ENCODE measurements at regions not wholly inside any gene's neighbourhood (a gene's known extent, or its start where the extent isn't known, plus 50 kb on each side); places are given as distances from the start of the nearest gene placed in this dataset.
A peak's percentile ranks its signal among the peaks of the same experiment; 100 is the strongest.

DNA sequence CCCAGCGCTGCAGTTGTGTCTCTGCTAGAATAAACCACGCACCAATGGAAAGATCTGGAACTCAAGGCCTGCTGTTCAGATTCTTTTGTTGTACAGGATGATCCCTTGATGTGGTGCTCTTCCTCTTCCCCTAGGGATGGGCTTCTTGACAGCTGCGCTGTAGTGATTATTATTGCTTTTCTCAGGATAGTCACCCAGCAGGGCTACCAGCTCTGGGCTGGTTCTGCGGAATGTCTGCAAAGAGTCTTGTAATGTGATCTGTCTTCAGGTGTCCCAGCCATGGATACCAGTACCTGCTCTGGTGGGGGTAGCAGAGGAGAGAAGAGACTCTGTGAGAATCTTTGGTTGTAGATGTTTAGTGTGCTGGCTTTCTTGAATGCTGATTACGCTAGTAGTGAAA is 974.2 kb downstream of the NSUN3 start:
- DNase-seq, result no peak

DNA sequence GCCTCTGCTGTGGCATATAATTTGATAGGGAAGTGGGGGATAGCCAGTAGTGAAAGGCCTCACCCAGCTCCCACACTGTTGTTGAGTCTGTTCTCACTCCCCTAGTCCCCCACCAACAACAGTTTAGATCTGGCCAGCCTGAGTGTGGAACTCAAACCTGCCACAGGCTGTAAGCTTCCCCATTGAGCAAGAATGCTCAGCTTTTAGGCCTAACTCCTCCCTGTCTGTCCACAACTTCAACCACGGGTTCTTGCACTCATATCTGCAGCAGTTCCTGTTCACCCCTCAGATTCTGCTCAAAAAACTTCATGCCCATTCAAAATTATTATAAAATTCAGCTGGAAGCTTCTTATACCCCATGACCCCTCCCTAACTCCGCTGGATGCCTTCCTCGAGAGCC is 975.1 kb downstream of the NSUN3 start:
- DNase-seq, result no peak

DNA sequence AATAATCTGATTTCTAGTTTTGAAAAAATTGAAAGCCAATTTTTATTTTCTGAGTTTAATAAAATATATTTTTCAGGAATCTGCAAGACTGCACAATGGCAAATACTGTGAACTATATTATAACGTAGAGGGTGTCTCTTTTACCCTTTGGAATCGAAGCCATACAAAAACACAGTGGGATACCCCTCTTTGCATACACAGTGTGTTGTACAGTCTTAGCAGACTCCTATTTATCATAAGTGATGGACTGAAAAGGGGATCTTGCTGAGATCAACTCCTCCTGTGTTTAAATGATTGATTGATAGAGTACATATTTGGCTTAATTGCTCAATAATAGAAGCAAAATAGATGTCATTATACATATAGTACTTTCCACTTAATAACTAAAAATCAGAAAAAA is 981.2 kb downstream of the NSUN3 start:
- no peak for DNase-seq

DNA sequence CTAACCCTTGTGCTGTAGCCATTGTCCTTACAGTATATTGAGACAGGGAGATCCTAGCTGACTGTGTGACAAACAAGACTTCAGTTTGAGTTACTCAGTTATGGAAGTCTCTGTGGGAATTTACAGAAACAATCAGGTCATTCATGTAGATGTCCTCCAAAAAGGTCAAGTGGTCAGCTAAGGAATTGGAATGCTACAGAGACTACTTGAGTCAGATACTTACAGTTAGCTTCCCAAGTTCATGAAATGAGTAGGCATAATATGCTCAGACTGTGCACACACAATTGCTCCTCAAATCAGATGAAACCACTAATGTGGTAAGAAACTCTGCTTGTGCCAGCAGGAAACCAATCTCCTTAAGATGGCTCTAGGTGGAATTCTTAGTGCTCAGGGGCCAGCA is 985.7 kb downstream of the NSUN3 start:
- DNase-seq, result no peak

DNA sequence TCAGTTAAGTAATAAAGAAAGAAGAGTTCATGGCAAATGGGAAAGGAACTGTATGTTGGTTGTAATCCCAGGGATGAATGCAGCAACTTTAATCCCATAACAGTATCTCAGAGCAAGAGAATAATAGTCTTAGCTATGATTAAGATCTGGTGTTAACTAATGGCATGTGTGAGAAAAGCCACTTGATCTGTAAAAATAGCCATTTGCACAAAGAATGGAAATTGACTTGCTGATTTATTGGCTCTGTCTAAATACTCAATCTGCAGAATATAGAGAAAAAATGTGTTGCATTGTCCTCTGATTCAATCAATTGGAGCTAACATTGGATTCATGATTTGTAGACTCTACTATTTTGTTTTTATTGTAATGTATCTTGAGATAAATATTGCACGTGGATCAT is 987.0 kb downstream of the NSUN3 start:
- DNase-seq, result no peak

DNA sequence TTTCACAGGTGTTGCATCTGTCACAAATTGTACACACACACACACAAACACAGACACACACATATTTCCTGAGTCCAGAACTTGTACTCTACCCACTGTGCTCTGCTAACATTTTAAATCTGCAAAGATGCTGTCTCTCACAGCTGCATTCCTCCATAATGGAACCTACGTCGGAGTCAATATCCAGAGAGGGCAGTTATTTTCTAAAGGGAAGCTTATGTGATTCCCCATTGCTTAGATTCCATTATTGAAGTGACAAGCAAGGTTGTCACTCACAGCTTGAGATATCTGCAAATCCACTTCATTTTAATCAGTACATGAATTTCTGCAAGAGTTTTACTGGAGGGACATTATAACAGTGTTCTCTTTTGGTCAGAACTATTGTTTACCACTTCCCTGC is 992.4 kb downstream of the NSUN3 start:
- DNase-seq, result no peak

DNA sequence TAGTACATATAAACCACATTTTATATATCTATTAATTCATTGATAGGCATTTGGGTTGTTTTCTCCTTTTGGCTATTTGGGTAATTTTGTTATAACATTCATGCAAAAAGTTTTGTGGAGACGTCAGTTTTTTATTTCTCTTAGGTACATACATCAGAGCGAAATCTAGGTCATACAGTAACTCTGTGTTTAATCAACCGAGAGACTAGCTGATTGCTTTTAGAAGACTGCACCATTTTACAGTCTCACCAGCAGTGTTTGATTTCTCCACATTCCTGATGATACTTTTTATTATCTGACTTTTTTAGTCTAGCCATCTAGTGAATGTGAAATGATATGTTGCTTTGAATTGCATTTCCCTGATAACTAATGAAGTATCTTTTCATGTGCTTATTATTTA is 1019.3 kb downstream of the NSUN3 start:
- DNase-seq, result no peak

DNA sequence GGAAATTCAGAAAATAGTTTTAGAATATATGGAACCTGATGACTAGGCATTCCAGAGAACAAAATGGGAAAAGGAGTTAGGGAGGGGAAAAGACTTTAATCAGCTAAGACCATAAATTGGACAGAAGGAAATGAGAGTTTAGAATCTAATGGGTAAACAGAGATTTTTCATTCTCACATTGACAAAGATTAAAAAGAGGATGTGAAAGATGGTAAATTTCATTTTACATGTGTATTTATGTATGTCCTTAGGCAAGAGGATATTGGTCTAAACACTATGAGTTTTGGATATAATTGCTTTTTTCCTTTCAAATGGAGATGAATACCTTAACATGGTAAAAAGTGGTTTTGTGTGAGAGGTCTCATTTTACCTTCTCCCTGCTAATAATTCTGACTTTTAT is 1021.9 kb downstream of the NSUN3 start:
- DNase-seq, result no peak

DNA sequence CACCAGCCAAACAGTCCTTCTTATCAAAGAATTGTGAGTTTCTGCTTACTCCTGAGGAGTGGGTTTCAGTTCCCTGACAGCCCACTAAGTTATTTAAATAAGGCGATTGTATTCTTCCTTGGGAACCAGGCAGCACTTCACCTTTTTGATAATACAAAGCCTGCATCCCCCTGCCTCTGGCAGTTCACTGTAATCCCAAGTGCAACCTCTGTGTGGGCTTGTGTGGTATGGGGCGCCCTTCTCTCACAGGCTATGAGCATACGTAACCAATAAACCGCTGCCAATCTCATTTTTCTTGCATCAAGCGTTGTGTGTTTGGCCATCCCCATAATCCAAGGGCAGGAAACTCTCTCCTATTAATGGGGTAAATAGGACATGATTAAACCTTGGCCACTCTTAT is 1025.6 kb downstream of the NSUN3 start:
- DNase-seq, result no peak

DNA sequence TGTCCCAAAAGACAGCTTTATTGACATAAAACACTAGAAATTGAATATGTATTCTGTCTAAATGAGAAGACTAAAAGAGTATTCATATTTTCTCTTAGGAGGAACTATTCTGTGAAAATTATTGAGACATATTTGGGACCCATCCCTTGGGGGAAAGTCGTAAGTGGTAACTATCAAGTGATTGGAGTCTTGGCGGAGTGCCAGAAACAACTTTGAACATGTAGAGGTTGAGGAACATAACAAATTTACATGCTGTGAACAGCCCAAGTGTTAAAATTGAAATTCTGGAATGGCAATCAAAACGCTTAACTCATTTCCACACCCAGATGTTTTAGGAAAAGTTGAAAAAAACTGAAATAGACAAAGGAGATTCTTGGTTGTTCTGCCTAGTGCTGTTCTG is 1034.6 kb downstream of the NSUN3 start:
- peak; percentile 1 for DNase-seq

DNA sequence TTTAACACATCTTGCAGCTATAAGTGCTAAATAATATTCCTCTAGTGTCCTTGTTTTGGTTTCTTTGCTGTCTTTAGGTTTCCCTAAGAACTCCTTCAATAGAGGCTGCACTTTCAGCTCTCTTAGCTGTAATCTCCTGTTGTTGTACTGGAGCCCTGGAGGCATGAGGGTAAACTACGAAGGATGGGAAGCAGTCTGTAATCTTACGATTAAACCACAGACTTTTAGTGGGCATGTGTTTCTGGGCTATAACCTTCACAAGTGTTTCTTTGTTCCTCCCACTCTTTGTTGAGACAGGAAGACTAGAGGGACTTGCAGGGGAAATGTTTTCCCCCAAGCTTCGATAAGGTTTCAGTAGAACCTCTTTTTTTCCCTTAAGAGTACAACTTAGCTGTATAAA is 1058.1 kb downstream of the NSUN3 start:
- no peak for DNase-seq

DNA sequence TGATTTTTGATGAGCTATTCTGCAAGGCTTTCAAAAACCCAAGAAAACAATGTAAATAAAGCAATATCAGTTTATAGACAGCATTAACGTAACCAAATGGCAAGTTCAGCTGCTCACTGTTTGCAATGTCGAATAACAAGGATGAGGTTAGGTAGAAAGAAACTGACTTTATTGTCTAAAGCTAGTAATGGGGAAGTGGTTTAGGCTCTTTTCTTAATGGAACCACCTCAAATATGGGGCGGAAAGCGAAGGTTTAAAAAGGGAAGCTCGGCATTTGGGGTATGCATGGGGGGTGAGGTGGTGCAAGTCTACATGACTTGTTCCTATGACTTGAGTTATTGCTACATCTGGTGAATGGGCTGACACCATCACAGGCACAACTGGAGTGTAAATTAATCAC is 1060.2 kb downstream of the NSUN3 start:
- no peak for DNase-seq

DNA sequence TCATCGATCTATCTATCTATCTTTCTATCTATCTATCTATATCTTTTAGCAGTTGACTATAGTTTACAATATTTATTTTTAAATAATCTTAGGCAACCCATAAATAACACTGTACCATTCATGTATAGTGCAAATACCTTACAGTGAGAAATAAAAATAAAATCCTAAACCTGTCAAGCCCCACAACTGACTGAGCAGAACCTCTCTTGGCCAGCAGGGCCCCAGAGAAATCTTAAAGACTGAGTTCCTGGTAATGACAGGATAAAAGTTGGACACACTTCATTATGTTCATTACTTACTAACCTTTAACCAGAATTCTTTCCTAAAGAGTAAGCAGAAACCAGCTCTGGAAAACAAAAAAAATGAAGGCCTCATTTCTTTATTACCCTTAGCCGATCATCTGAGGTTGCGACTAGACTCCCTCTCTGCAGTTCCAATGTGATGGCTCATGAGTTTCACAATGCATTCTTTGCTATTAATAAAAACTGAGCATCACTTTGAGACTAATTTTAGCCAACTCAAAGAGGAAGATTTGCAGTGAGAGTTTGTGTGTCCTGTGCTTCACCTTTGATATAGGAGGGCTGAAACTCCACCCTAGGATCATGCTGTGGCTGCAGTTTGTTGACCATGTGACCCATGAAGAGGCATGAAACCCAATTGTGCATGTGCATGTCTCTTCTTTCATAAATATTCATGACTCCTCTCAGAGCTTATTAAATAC is 1072.0 kb downstream of the NSUN3 start:
- DNase-seq, result no peak

DNA sequence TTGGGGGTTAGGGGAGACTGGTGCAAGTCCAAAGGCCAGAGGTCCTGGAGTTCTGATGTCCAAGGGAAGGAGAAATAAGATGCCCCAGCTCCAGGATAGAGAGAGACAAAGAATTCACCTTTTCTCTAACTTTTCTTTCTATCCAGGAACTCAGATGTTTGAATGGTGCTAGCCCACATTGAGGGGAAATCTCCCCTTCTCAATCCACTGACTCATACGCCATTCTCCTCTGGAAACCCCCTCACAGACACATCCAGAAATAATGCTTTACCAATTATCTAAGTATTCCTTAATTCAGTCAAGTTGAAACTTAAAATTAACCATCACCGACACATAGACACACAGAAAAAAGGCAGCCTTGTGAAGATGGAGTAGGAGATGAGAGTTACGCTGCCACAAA is 1085.2 kb downstream of the NSUN3 start:
- DNase-seq, result no peak

DNA sequence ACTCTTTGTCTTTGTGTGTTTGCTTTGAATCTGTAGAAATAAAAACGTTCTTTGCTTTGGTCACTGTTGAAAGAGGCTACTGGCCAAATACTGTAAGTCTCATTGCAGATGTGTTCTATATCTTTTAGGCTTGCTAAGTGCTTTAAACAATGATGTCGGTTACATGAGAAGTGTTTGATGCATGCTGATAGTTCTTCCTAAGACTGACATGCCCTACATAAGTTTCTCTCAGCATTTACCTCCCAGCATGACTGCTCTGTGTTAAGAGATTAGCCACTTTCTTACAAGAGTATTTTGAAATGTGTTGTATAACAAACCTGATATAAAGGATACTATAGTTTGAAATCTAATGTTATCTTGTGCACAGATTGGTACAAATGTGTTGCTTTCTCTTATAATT is 1088.7 kb downstream of the NSUN3 start:
- no peak for DNase-seq

DNA sequence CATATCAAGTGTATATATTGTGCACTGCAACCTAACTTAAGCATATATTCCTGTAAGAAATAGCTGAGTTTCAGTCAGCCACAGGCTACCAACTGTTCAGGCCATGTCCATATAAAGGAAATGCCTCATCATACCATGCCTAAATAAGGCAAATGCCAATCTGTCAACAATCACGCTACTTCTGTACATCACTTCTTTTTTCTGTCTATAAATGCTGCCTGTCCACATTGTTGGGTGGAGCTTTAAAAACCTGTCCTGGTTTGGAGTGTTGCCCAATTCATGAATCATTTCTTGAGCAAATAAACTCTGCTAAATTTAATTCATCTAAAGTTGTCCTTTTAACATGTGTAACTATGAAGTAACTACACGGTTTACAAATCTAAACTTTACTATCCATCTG is 1091.9 kb downstream of the NSUN3 start:
- no peak for DNase-seq

DNA sequence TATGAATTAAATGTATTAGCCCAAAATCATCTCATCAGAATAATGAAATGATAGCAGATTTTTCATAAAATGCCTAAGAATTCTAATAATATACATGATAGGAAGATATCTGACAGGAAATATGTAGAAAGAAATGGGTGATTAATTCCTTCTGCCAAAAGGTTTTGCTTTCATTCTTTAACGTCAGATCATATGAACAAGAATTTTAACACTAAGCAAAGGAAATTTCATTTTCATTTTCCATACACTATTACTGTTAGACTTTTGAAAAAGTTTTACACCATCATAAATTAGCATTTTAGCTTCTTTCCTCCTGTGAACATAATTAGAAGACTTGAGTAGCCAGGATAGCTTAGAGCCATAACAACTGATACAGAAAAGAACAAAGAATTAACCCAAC is 1099.9 kb downstream of the NSUN3 start:
- DNase-seq, result no peak

DNA sequence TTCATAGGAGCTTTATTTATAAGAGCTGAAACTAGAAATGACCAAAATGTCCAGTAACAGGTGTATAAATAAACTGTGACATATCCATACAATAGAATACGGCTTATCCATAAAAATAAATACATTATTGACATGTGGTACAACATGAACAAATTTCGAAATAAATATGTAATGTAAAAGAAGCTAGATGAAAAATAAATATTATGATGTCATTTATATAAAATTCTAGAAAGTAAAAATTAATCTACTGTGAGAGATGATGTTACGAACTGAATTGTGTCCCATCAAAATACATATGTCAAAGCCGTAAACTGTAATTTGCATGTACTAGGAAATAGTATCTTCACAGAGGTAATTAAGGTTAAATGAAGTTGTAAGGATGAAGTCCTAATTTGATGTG is 1104.9 kb downstream of the NSUN3 start:
- no peak for DNase-seq

DNA sequence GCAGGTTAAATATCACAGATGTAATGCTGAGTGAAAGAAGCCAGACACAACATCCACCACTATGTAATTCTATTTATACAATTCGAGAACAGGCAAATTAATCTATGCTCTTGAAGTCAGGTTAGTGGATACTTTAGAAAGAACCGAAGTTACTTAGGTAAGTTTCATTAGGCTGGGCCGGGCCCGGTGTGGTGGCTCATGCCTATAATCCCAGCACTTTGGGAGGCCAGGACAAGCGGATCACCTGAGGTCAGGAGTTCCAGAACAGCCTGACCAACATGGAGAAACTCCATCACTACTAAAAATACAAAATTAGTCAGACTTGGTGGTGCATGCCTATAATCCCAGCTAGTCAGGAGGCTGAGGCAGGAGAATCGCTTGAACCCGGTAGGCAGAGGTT is 1105.7 kb downstream of the NSUN3 start:
- no peak for DNase-seq

DNA sequence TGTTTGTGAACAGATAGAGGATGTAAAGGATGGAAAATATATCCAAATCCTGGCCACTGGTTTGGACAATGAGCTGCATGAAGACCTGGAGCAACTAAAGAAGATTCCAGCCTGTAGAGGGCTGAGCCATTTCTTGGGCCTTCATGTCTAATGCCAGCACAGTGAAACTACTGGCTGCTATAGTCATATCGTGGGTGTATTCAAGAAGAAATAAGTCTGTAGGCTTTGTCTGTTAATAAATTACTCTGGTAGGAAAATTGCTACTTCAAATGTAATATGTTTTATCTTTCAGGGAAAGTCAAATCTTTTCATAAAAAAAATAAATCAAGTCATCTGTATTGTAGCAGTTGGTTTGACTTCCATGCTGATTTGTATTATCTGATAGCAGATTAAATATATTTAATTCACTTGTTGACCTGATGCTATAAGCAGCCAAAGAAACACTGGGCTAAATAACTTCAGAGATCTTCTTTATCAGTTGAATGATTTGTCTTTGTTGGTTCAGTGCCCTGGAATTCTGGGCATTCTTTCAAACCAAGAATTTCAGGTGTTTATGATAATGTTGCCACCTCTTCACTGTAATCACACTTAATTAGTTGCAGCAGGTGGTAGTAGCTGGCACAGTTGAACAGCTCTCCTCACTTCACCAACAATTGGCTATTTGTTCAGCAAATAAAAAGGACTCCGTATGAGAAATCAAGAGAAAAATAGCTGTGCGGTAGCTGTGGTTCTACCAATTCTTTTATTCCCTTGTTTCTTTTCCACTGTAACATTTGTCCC is 1109.5 kb downstream of the NSUN3 start:
- no peak for DNase-seq

DNA sequence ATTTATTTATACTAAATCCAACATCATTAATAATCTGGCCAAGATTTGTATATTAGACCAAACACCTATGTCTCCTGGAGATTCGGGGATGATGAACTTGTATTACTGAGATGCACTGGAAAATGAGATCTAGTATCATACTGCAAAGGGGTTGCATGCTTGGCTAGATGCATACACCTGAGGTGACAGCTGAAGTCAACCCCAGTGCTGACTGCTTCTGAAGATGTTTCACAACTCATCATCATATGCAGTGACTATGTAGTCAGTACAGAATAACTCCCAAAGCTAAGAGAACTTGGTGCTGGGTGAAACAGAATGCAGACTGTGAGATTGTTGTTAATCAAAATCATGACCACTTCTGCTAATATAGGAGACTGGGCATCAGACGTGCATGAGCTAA is 1114.2 kb downstream of the NSUN3 start:
- DNase-seq, result no peak

DNA sequence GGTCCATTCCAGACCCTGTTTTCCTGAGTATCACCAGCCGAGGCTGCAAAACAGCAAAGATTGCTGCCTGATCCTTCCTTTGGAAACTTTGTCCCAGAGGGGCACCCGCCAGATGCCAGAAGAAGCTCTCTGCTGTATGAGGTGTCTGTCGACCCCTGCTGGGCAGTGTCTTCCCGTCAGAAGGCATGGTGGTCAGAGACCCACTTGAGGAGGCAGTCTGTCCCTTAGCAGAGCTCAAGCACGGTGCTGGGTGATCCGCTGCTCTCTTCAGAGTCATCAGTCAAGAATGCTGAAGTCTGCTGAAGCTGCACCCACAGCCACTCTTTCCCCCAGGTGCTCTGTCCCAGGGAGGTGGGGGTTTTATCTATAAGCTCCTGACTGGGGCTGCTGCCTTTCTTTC is 1121.2 kb downstream of the NSUN3 start:
- no peak for DNase-seq

DNA sequence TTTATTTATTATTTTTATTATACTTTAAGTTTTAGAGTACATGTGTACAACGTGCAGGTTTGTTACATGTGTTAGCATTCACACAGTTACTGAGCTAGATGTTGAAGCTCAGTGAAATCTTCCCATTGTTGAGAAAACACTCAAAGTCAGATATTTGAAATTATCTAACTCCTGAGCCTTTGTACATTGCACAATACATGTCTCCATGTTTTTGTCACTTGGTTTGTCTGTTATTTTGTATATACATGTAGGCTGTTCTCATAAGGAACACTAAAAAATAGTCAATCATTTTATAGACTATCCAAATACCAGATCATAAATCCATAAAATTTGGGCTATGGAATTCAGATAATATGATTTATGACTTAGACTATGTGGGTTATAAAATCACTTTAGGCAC is 1126.5 kb downstream of the NSUN3 start:
- no peak for DNase-seq

DNA sequence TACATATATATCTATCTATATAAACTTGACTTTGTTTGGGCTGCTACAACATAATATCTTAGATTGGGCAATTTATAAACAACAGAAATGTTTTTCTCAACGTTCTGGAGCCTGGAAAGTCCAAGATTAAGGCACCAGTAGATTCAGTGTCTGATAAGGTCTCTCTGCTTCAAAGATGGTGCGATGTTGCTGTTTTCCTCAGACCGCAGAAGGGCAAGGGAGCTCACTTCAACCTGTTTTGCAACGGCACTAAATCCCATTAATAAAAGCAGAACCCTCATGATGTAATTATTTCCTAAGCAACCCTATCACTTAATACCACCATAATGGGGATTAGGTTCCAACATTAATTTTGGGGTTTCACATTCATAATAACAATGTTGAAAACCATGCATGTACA is 1134.8 kb downstream of the NSUN3 start:
- DNase-seq, result no peak

DNA sequence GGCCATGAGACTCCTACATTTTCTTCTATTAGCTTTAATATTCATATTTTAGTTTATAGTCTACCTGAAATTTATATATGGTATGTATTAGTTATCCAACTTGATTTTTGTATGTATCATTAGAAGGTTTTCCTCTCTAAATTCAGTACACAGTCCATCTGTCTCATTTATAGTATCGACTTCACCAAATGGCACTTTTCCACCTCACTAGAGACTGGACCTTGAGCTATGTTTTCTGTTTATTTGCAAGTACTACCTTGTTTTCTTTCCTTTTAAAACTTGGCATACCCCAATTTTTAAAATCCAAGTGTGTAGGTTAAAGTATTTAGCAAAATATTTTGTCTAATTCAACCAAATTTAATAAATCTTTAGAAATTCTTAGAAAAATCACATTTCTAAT is 1137.5 kb downstream of the NSUN3 start:
- DNase-seq, result no peak
